Pons (tissue), 1 donor: ENCODE measurements at regions not wholly inside any gene's neighbourhood (a gene's known extent, or its start where the extent isn't known, plus 50 kb on each side); places are given as distances from the start of the nearest gene placed in this dataset.
"Not testable (repeated sequence)": the region's sequence is repeated elsewhere in the genome, so short reads cannot be mapped to it uniquely, and the experiment has no call there.

Experiments
- DNase-seq: peaks from one replicate; pipeline ENCODE4 v3.0.0-alpha.2; 2016; ENCODE audit warnings: low spot score

GRCh38 chr7:101708223-101708622 lies 79.1 kb upstream of the MYL10 start:
- no peak for DNase-seq

- DNase-seq = no peak
These were observed 83.6 kb upstream of the MYL10 start for GRCh38 chr7:101712652-101713051.

- no peak for DNase-seq
These were observed 85.0 kb upstream of the MYL10 start for GRCh38 chr7:101714097-101714496.

- peak; percentile 30 for DNase-seq
These were observed 88.7 kb upstream of the MYL10 start for GRCh38 chr7:101717628-101718357.

GRCh38 chr7:101718363-101719122 lies 89.4 kb upstream of the MYL10 start:
- no peak for DNase-seq

- DNase-seq = no peak
These were observed 90.0 kb upstream of the MYL10 start for GRCh38 chr7:101719123-101719470.

DNA sequence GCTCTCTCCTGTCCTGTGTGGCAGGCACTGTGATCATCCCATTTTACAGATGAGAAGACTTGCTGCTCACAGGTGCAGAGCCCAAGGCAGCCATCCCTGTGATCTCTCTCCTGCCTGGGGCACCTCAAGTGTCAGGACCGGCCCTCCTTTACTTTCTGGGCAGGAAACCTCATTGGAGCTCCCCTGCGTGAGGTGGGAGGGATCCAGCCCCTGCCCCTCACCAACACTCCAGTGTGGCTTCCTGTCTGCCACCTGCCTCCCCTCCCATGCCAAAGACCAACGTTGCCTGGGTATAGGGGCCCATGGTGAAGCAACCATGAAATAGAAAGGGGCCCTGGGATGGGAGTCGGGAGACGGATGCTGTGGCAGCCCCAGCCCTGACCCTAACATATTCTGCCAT lies 91.2 kb upstream of the MYL10 start:
- no peak for DNase-seq

- DNase-seq = no peak
These were observed 93.2 kb upstream of the MYL10 start for GRCh38 chr7:101722247-101722646.

- no peak for DNase-seq
These were observed 93.6 kb upstream of the CUX1 start for GRCh38 chr7:101723835-101724234.

DNA sequence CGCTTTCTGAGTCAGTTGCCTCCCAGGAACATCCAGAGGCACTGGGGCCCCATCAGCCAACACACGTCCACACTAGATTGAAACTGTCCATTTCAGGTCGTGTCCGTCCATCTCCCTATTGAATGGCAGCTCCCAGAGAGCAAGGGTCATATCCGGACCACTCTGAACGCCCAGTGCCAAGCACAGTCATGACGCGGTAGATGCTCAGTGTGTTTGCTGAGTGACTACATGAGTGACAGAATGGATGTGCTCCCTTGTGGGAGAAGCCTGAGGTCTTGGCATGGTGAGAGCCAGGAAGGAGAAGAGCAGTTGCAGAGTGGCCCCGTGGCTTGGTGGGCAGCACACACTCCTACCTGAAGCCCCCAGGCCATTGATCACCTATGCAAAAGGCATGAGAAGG lies 92.5 kb upstream of the CUX1 start:
- no peak for DNase-seq

DNA sequence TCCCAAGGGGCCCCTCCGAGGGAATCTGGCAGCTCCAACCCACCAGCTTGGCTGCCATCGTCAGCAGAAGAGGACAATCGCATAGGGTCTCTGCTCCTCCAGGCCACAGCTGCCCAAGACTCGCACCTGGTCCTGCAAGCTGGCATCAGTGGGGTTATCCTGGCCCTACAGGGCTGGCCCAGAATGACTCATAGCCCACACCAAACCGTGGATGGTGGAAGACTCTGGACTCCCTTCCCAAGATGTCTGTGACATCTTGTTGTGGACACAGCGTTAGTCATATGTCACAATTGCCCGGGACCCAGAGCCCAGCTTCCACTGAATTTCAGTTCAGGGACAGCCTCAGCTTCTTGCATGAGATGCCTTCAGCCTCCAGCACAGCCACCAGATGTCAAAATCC lies 91.5 kb upstream of the CUX1 start:
- DNase-seq = no peak

DNA sequence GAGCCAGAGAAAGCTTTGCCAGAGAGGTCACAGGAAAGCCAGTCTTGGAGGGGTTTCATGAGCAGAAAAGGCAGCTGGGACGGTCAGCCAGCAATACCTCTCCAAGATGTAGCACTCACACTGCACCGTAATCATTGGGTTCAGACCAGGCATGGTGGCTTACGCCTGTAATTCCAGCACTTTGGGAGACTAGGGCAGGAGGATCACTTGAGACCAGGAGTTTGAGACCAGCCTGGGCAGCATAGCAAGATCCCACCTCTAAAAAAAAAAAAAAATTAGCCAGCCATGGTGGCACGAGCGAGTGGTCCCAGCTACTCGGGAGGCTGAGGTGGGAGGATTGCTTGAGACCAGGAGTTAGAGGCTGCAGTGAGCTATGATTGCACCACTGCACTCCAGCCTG lies 90.2 kb upstream of the CUX1 start:
- no peak for DNase-seq

DNA sequence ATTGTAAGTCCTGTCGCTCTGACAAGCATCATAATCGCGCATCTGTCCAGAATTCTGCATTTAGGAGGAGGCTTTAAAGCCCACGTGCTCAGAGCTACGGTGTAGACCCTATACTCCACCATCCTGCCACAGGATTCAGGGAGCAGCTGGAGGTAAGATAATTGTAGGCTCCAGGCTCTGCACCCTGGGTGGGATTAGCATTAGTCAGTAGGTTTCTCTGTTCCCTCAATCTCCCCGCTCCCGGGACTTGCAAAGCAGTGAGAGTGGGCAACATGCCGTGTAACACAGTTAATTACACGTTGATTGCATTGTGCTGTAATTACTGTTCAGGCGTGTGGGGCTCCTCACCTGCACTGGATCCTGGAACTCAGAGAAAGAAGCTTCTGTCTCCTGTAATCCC lies 89.3 kb upstream of the CUX1 start:
- DNase-seq = no peak

DNA sequence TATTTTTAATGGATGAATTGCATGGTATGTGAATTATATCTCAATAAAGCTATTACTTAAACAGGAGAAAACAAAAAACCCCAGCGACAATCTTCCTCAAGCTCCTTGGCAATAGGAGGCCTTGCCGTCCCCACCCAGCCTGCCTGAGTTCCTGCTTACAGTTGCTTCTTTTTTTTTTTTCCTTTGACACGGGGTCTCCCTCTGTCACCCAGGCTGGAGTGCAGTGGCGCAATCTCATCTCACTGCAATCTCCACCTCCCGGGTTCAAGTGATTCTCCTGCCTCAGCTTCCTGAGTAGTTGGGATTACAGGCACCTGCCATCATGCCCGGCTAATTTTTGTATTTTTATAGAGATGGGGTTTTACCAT lies 88.6 kb upstream of the CUX1 start:
- not testable (repeated sequence) for DNase-seq

- no peak for DNase-seq
These were observed 88.1 kb upstream of the CUX1 start for GRCh38 chr7:101729241-101729883.

DNA sequence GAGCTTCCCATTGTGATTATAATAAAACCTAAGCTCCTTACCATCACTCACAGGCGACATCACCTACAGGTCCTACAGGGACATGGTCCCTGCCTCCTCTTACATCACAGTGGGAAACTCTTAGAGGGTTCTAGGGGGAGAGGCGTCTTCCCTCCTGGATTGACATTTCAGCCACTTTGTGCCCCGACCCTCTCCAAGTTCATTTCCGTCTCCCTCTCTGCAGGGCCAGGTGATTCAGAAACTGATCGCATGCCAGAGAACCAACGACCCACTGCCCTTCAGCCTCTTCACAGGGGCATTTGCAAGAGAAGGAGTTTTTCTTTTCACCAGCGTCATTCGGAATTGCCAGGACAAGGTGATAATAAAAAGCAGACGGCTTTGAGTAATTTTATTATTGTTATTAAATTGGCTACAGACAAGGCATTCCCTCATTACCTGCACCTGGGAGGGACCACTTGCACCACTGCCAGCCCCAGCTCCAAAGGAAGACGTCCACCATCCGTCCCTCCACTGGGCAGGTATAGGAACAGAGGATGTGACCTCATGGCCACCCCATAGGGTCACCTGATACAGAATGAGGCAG lies 85.8 kb upstream of the CUX1 start:
- no peak for DNase-seq

DNA sequence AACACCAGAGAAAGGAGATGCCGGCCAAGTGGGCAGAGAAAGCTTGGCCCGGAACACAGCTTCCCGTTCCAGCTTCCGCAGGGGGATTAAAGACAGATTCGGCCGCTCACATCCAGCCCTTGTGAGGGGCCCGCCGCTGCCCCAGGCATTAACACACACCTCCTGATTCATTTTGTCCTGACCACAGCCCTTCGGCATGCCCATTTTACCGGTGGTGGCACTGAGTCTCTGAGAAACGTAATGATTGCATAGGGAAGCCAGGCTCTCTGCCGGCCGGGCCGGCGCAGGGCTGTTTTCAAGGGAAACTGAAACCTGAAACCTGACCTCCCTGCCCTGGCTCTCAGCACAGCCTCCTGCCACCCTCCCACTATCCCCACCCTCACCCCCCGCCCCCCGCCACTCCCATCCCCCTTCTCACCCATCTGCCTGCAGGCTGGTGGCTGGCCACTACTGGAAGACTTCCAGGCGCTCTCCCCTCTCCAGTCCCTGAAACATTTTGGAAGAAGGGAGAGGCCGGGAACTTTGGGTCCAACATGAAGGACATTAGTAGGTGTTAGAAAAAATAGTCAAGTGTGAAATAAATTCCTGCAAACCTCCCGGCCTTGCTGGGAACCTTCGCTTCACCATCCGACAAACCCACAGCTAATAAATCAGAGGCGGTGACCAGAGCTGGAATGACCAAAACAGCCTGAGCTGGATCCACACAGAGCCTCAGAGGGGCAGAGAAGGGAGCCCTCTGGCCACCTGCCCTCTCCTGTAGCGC lies 83.5 kb upstream of the CUX1 start:
- no peak for DNase-seq

GRCh38 chr7:101736084-101736483 lies 81.3 kb upstream of the CUX1 start:
- DNase-seq = no peak

DNA sequence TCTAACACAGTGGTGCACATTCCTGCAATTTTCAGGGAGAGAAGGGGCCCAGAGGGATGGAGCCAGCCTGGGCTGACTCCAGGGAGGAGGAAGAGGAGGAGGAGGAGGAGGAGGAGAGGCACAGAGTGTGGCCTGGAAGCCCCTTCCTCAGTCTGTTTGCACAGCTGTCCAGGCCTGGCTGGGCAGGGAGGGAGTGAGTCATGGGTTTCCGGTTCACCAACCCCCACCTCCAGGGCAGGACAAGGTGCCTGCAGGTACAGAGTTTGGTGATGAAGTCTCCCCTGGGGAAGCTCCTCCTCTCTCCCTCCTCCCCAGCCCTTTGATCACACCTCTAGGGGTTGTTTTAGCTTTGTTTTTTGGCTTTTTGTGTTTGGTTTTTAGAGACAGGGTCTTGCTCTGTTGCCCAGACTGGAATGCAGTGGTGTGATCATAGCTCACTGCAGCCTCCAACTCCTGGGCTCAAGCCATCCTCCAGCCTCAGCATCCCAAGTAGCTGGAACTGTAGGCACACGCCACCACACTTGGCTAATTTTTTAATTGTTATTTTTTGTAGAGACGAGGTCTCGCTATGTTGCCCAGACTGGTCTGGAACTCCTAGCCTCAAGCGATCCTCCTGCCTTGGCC lies 77.5 kb upstream of the CUX1 start:
- DNase-seq = no peak

GRCh38 chr7:101740981-101741725 lies 76.3 kb upstream of the CUX1 start:
- DNase-seq = no peak
